Stimulated activated CD8-positive, alpha-beta memory T cell treated with anti-CD3 and anti-CD28 coated beads, Interleukin-4, amount 100 ng/mL, for 24 hours (primary cell): ENCODE measurements at regions not wholly inside any gene's neighbourhood (a gene's known extent, or its start where the extent isn't known, plus 50 kb on each side); places are given as distances from the start of the nearest gene placed in this dataset.

ENCODE experiments used
- DNase-seq: peaks from one replicate; pipeline ENCODE4 v3.0.0-alpha.2; 2020; ENCODE audit warnings: low read depth

DNA sequence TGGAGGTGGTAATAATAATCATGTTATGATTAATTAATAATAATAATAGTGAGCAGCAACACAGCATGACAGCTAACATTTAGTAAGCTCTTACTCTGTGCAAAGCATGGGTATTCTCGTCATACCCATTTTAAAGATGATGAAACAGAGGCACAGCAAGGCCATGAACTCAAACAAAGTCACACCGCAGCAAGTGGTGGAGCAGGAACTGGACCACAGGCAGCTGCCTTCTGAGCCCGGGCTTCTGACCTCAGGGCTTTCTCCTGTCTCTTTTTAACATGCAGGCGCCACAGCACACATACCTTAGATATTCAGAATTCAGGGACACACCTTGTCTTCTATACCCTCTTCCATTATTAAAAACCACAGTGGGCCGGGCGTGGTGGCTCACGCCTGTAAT, 50.7 kb upstream of the SPATA12 start:
- DNase-seq: no peak

GRCh38 chr3:57009367-57009766, 51.1 kb upstream of the SPATA12 start:
- DNase-seq: no peak

DNA sequence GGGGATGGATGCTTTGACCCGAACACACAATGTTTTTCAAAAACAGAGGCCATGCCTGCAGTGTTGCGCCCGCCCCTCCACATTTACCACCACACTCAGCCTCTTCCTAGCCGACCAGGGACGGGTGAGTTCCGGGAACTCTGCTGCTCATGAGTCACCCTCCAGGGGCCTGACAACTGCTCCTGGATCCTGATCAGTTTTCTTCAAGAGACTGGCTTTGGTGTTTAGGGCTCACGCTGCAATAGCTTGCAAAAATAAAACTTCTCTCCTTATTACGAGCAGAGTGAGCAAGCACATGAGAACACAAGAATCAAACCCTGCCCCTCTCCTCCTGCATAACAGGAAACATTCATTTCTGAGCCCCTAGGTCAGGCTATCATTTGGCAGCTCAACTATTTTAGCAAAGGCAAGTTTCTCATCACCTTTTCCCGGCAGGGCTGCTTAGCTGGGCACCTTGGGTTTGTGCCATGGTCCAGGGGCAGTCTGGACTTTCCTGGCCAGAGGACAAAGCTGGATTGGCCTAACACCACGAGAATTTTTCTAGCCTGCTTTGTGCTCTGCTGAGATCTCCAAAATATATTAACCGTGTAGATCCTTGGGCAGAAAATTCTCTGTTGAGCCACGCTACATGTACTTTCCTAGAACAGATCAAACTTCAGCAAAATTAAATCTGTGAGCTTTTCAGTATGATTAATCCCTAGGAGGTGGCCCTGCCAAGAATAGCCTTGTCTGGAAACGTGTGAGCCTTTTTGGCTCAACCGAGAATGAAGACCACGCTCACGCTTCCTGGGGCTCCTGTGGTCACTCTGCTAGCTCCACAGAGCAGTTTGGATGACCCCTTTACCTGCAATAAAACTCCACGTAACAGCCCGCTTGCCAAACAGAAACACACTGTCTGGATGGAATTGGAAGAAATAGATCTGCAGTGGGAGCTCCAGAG, 52.7 kb upstream of the SPATA12 start:
- DNase-seq: peak; percentile 8

DNA sequence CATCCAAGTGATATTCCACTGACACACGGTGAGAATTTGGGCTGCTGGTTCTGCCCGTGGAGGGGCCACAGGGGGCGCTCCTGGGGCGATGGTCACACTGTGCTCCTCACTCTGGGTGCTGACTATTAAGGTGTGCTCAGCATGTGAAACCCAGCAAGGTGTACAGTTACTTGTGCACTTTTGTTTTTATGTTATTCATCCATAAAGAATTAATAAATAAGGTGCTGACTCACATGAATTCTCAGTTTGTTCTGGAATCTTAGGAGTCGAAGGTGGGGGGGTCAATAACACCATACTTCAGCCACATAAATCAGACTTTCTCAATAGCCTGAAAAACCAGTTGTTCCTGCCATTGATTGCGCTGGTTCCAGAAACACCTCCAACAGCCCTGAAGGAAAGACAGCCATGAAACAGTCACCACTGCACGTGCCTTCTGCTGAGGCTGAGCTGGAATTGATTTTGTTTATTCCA, 53.5 kb upstream of the SPATA12 start:
- DNase-seq: no peak

DNA sequence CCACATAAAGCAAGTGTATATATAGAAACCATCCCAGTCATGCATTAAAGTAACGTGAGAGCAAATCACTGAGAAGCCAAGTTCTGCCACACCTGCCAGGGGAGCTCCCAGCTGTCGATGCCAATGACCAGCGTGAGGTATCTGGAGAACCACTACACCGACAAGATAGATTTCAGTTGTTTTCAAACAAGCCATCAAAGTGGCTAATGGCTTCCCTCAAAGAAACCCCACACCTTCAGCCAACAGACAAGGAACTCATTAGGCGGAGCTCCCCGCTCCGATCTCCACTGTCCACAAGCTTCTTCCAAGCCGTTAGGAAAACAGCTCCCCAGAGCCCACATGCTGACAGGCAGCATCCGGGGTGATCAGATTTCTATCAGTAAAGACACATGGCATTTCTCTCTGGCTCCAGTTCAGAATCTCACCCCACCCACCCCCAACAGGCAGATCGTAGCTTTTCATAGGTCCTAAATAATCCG, 54.2 kb upstream of the SPATA12 start:
- no peak for DNase-seq

- DNase-seq: no peak
These were observed 56.2 kb upstream of the SPATA12 start for GRCh38 chr3:57004229-57004628.

GRCh38 chr3:57003676-57004075, 56.8 kb upstream of the SPATA12 start:
- DNase-seq: no peak

- no peak for DNase-seq
These were observed 59.1 kb upstream of the SPATA12 start for GRCh38 chr3:57001356-57001755.

- no peak for DNase-seq
These were observed 60.5 kb upstream of the SPATA12 start for GRCh38 chr3:57000012-57000411.

- DNase-seq: no peak
These were observed 60.9 kb upstream of the SPATA12 start for GRCh38 chr3:56999547-56999946.

GRCh38 chr3:56998076-56998529, 62.4 kb upstream of the SPATA12 start:
- DNase-seq: no peak

DNA sequence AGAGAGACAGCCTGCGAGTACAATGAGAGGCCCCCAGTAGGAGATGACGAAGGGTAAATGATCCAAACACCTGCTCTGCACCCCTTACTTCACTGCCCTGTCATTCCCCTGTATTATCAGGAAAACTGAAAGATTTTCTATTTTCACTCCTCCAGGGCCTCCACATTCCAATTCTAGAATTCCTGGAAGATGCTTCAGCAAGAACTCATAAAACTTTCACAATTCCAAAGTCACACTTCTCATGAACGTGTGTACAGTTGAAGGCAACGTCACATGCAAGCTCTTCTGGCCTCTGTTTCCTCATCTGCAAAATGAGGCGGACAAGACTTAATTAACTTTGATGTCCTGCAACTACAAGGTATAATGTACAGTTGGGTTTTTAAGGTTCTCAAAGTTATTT, 62.8 kb upstream of the SPATA12 start:
- no peak for DNase-seq

- DNase-seq: no peak
These were observed 63.4 kb upstream of the SPATA12 start for GRCh38 chr3:56997041-56997440.

GRCh38 chr3:56994391-56994790, 66.1 kb upstream of the SPATA12 start:
- DNase-seq: no peak

- DNase-seq: no peak
These were observed 69.8 kb upstream of the SPATA12 start for GRCh38 chr3:56990641-56991015.

GRCh38 chr3:56989977-56990640, 70.4 kb upstream of the SPATA12 start:
- DNase-seq: no peak

DNA sequence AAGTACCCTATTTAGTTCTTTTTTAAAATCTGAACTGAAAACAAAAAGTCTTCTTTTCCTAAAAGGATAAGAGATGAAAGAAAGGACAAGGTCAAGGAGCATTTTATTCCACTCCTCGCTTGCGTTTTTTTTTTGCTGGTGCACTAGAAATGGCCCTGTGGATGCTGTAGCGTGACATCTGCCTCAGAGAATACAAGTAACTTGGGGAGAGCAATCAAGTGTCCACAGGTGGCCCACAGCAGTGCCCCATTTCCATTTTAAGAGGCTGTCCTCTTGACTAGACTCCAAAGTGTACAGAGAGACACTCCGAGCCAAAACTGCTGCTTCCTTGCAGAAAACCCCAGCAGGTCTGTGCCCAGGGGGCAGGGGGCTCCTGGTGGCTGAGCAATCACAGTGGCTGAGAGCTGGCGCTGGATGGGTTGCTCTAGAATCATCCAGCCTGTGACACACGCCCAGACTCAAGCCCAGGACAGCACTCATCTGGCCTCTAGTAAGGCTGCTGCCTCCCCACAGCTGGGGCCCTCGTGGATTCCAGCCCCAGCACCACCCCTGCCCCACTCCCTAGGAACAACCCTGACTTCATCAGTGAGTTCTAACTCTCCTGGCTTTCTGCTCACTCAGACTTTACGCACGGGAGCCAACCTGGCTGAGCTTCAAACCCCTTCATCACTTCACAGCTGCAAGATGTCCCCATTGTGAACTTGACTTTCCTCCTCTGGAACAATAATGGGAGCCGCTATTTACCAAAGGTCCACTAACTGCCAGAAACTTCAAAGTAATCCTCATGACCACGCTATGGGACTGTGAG, 71.1 kb upstream of the SPATA12 start:
- no peak for DNase-seq

DNA sequence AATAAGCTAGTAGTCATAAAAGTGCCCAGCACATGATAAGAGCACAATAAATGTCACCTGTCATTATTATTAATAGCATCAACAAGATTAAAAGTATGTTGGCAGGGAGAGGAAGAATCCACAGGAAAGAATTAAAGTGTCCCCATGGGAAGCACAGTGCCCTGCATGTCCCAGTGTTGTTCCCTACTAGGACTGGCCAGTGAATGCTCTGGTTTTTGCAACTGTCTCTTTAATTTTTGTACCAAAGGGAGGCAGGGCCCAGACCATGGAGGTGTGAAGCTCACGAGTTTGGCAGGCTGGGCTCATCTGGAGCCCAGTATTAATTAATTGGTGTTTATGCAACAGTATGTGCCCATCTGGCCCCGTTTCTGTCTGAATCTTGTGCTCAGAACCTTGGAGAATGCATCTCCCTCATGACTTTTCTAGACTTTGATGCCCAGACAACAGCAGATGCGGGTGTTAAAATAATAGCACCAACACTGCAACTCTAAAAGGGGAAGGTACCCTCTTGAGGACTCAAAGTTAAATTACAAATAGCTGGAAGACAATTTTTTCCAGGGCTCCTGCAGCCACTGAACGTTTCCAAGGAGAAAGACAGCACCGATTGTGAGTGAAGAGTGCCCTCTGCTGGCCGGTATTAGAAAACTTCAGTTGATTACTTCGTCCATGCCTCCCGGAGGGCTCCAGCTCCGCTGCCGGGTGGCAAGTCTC, 71.9 kb upstream of the SPATA12 start:
- DNase-seq: peak; percentile 54

GRCh38 chr3:56987238-56987895, 73.1 kb upstream of the SPATA12 start:
- no peak for DNase-seq

GRCh38 chr3:56986347-56986746, 74.1 kb upstream of the SPATA12 start:
- DNase-seq: no peak

GRCh38 chr3:56985878-56986277, 74.6 kb upstream of the SPATA12 start:
- DNase-seq: no peak
